Gastroesophageal sphincter (tissue), 3 donors: ENCODE measurements at regions not wholly inside any gene's neighbourhood (a gene's known extent, or its start where the extent isn't known, plus 50 kb on each side); places are given as distances from the start of the nearest gene placed in this dataset.

ENCODE experiments used
- POLR2AphosphoS5 ChIP-seq: sonication (generic); formaldehyde crosslinking; IDR thresholded peaks from one replicate; pipeline ENCODE4 v1.6.1; 2017; ENCODE audit warnings: antibody characterized with exemption
- TF ChIP-seq, protein P1 (sequence below), 4 experiments: fragments of 200-600 bp in 2 of 4; fragments of 450-650 bp in 2 of 4; sonication (generic) in 1 of 4; IDR thresholded peaks; one replicate each; pipeline ENCODE4 v1.5.1; 2017 to 2019; ENCODE audit warnings: antibody characterized with exemption in 4 of 4, mild to moderate bottlenecking in 2 of 4, moderate library complexity in 2 of 4

DNA sequence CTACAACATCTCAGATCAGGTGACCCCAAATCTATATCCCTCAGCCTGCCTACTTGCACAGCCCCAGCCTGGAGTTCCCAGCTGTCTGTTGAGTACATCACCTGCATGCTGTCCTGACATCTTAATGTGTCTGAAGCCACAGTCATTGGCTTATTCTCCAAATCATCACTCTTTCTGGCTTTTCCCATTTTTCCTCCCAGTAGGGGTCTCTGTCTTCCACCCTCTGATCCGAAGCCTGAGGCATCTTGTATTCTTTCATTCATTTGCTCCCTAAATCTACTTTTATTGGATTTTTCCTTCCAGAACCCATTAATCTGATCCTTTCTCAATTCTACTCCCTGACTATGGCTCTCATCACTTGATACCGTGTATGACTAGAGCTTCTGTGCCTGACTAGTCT, 332.9 kb upstream of the DCC start:
- TF ChIP-seq, protein P1, sequence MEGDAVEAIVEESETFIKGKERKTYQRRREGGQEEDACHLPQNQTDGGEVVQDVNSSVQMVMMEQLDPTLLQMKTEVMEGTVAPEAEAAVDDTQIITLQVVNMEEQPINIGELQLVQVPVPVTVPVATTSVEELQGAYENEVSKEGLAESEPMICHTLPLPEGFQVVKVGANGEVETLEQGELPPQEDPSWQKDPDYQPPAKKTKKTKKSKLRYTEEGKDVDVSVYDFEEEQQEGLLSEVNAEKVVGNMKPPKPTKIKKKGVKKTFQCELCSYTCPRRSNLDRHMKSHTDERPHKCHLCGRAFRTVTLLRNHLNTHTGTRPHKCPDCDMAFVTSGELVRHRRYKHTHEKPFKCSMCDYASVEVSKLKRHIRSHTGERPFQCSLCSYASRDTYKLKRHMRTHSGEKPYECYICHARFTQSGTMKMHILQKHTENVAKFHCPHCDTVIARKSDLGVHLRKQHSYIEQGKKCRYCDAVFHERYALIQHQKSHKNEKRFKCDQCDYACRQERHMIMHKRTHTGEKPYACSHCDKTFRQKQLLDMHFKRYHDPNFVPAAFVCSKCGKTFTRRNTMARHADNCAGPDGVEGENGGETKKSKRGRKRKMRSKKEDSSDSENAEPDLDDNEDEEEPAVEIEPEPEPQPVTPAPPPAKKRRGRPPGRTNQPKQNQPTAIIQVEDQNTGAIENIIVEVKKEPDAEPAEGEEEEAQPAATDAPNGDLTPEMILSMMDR (IDR thresholded peaks at IDR 0.05), result no peak
- no peak for TF ChIP-seq POLR2AphosphoS5
